Activated T-helper 2 cell treated with anti-CD3 and anti-CD28 coated beads, Interferon-gamma antibody, Interleukin-2, Interleukin-4, amounts not matched to agents 10 μg/mL and 5 μg/mL and 100 μg/mL, durations not matched to agents 14 hours and 24 hours and 36 hours (primary cell): ENCODE measurements at regions not wholly inside any gene's neighbourhood (a gene's known extent, or its start where the extent isn't known, plus 50 kb on each side); places are given as distances from the start of the nearest gene placed in this dataset.

ENCODE experiments used
- DNase-seq: peaks from one replicate; pipeline ENCODE4 v3.0.0; 2021; ENCODE audit warnings: low spot score
- H3K27ac Mint-ChIP-seq: one replicate; pipeline ENCODE4 v1.8.0; 2021; ENCODE audit warnings: mixed read lengths
- H3K27me3 Mint-ChIP-seq: one replicate; pipeline ENCODE4 v1.8.0; 2021; ENCODE audit warnings: low read depth, mixed read lengths
- H3K36me3 Mint-ChIP-seq: one replicate; pipeline ENCODE4 v1.8.0; 2021; ENCODE audit warnings: low read depth, mixed read lengths
- H3K4me1 Mint-ChIP-seq: one replicate; pipeline ENCODE4 v1.8.0; 2021; ENCODE audit warnings: low read depth, mixed read lengths
- H3K4me3 Mint-ChIP-seq: one replicate; pipeline ENCODE4 v1.8.0; 2021; ENCODE audit warnings: low read depth, mild to moderate bottlenecking, moderate library complexity, mixed read lengths
- H3K9me3 Mint-ChIP-seq: one replicate; pipeline ENCODE4 v1.8.0; 2021; ENCODE audit warnings: mixed read lengths
- intact Hi-C: fragments of 100-400 bp; cut with micrococcal nuclease; formaldehyde crosslinking; loops from one replicate; pipeline ENCODE4 v1.15.1; 2023

DNA sequence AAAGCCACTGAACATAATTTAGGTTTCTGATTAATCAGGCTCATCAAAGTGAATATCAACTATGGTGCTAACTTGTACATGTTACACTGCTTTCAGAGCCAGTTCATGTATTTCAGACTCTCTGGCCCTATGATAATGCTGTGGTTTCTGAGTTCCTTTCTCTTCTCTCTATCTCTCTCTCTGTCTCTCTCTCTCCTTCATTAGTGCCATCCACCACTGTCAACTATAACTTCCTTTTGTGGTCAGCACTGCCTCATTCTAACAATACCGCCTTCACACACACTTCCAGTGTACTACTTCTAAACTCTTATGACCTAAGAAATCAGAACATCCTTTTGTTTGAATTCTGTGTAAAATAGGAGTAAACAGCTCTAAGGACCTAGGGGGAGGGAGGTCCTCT lies 907.1 kb downstream of the RPA4 start:
- no peak for DNase-seq
- intact Hi-C loops = no loop called here
- no peaks in the 10 kb centered on the region for H3K9me3 Mint-ChIP-seq
- no peak overlapping the region for H3K27ac Mint-ChIP-seq
- H3K4me3 Mint-ChIP-seq = no peak overlapping the region
- peaks cover 2% of the 10 kb centered on the region for H3K4me1 Mint-ChIP-seq
- H3K36me3 Mint-ChIP-seq = no peaks in the 10 kb centered on the region
- no peaks in the 10 kb centered on the region for H3K27me3 Mint-ChIP-seq

DNA sequence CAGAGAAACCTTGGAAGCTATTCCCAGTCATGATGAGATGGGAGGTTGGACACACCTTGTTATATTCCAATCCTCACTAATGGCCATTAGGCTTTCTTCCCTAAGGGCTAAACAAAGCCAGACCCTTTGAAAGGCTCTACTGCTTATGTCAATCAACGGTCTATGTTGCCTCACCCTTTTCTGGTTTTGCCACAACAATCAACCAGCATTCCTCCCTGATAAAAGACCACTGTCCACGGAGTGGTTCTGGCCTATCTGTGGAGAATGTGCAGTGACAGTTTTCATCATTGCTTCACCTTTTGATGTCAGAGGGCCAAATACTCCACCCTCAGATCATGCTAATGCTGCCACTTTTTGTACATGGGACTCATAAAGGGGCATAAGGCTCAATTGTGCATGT lies 913.4 kb downstream of the RPA4 start:
- H3K36me3 Mint-ChIP-seq = no peaks in the 10 kb centered on the region
- no peak overlapping the region for H3K4me3 Mint-ChIP-seq
- no peaks in the 10 kb centered on the region for H3K27me3 Mint-ChIP-seq
- intact Hi-C loops = no loop called here
- no peaks in the 10 kb centered on the region for H3K4me1 Mint-ChIP-seq
- H3K9me3 Mint-ChIP-seq = no peaks in the 10 kb centered on the region
- no peak for DNase-seq
- H3K27ac Mint-ChIP-seq = no peak overlapping the region

DNA sequence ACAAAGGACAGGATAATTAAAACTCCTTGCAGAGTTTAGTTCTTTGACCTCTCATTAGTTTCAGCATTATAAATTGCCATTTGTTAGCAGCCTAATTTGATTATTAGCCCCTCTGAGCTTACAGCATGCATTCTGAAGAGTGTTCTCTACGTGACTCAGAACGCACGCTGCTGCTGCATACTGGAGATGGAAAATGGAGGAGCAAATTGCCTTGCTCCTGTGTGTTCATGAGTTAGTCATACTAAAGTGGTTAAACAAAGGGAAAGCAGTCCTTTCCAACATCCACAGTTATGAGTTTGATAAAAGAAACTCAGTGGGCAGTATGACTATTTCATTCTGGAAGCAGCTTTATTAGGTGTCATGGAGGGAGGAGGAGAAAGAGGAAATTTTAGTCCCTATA lies 922.5 kb downstream of the RPA4 start:
- Mint-ChIP-seq H3K27me3 (no peaks in the 10 kb centered on the region), H3K36me3 (no peaks in the 10 kb centered on the region), H3K9me3 (no peaks in the 10 kb centered on the region), H3K4me1 (no peaks in the 10 kb centered on the region), H3K27ac (no peak overlapping the region), H3K4me3 (no peak overlapping the region)
- DNase-seq = no peak
- intact Hi-C loops = no loop called here

DNA sequence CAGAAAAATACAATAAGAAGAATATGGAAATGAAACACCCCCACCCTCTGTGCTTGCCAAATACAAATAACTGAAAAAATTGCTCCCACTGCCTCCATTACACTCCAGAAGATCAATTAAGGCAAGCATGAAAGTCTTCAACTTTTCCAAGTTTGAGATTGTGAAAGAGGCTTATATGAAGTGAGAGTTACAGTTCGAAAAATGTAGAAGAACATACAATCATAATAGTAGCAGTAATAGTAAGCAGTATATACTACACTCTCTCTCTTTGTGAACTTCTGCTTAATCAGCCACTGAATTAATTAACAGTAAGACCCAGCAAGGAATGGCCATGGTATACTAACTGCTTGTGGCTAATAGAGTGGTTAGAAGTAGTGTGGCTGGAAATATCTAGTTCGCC lies 923.2 kb downstream of the RPA4 start:
- Mint-ChIP-seq H3K4me3 (no peak overlapping the region), H3K4me1 (no peaks in the 10 kb centered on the region), H3K27ac (no peak overlapping the region), H3K27me3 (no peaks in the 10 kb centered on the region), H3K9me3 (no peaks in the 10 kb centered on the region), H3K36me3 (no peaks in the 10 kb centered on the region)
- no peak for DNase-seq
- intact Hi-C loops = no loop called here

DNA sequence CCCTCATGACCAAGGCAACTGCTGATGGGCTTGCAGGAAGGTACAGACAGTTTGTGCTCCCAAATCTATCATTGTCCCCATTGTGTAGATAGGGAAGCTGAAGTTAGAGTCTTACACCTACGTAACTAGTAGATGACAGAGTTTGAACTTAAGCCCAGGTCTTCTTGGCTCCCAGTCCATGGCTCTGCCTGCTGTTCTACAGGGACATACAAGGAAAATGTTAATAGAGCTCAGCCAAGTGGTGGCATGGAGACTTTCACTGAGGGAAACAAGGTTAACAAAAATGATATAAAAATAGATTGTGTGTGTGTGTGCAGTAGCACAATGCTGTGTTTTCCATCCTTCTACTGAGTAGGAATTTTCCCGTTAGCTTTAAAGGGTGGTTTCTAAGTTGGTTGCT lies 936.5 kb downstream of the RPA4 start:
- H3K27ac Mint-ChIP-seq = no peak overlapping the region
- no peaks in the 10 kb centered on the region for H3K9me3 Mint-ChIP-seq
- intact Hi-C loops = no loop called here

DNA sequence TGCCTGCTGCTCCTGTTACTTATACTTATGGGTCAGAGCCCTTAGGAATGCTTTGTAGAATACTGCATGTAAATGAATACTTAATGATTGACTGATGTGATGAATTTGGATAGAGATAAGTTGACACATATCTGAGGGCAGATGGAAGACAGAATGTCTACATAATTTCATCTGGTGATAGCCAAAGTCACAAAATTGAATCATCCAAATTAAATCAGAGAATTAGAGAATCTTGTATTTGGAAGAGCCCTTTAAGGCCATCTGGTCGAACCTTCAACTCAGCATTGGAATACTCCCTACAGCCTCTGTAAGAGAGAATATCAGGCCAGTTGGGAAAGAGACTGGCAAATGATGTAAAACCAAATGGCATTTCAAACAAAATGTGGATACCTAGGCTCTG lies 944.8 kb downstream of the RPA4 start:
- H3K27ac Mint-ChIP-seq = no peak overlapping the region
- no peak for DNase-seq
- H3K4me1 Mint-ChIP-seq = no peaks in the 10 kb centered on the region
- intact Hi-C loops = no loop called here
- H3K9me3 Mint-ChIP-seq = no peaks in the 10 kb centered on the region
- no peaks in the 10 kb centered on the region for H3K36me3 Mint-ChIP-seq
- H3K27me3 Mint-ChIP-seq = no peaks in the 10 kb centered on the region
- H3K4me3 Mint-ChIP-seq = no peak overlapping the region

More for the DNA sequence above, 936.5 kb downstream of the RPA4 start:
- H3K4me3 Mint-ChIP-seq = no peak overlapping the region
- no peaks in the 10 kb centered on the region for H3K36me3 Mint-ChIP-seq
- no peak for DNase-seq
- H3K27me3 Mint-ChIP-seq = no peaks in the 10 kb centered on the region
- H3K4me1 Mint-ChIP-seq = no peaks in the 10 kb centered on the region

DNA sequence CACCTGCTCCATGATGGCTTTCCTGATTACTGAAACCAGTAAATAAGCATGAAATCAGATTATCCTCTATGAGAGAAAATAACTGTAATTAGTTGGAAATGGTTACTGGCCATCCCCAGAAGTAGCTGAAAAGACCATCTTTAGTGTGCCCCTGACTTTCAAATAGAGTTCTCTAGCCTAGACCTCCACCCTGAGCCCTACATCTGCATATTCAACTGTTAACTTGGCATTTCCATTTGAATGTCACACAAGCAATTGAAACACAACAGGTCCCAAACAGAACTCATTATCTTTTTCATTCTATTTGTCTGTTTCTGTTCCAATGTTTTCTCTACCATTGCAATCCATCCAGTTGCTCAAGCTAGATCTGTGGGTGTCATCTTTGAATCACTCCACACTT lies 952.3 kb downstream of the RPA4 start:
- intact Hi-C loops = no loop called here
- no peak overlapping the region for H3K27ac Mint-ChIP-seq
- H3K4me1 Mint-ChIP-seq = no peaks in the 10 kb centered on the region
- H3K4me3 Mint-ChIP-seq = no peak overlapping the region
- no peaks in the 10 kb centered on the region for H3K9me3 Mint-ChIP-seq
- no peaks in the 10 kb centered on the region for H3K27me3 Mint-ChIP-seq
- no peaks in the 10 kb centered on the region for H3K36me3 Mint-ChIP-seq
- DNase-seq = no peak

DNA sequence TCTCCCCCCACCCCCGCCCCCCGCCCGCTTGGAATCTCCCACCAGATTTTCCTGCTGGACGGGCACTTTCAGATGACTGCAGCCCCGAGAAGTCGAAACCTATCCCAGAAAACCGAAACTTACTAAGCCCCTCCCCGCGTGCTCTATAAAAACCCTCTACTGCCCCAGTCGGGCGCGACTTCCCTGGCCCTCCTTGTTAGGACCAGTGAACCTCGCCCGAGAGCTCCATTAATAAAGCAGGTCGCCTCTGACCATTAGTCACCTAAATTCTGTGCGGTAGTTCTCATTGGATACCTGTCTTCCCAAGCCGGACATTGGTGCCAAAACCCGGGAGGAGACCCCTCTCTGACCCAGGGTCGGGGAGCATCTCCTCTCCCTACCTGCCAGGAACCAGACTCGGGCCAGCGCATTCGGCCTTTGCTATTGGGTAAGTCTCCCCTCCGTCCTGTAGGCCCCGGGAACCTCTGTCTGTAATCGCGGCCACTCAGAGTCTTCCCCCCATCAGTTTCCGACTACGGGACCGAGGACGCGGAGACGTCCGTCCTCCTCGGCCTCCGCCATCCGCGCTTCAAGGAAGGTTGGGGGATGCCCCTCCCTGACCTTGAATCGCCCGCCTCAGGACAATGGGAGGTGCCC lies 958.0 kb downstream of the RPA4 start:
- intact Hi-C loops = no loop called here
- DNase-seq = no peak
- H3K27ac Mint-ChIP-seq = no peak overlapping the region
- no peaks in the 10 kb centered on the region for H3K4me1 Mint-ChIP-seq
- H3K9me3 Mint-ChIP-seq = peaks cover 31% of the 10 kb centered on the region
- no peaks in the 10 kb centered on the region for H3K36me3 Mint-ChIP-seq
- H3K27me3 Mint-ChIP-seq = no peaks in the 10 kb centered on the region
- no peak overlapping the region for H3K4me3 Mint-ChIP-seq

DNA sequence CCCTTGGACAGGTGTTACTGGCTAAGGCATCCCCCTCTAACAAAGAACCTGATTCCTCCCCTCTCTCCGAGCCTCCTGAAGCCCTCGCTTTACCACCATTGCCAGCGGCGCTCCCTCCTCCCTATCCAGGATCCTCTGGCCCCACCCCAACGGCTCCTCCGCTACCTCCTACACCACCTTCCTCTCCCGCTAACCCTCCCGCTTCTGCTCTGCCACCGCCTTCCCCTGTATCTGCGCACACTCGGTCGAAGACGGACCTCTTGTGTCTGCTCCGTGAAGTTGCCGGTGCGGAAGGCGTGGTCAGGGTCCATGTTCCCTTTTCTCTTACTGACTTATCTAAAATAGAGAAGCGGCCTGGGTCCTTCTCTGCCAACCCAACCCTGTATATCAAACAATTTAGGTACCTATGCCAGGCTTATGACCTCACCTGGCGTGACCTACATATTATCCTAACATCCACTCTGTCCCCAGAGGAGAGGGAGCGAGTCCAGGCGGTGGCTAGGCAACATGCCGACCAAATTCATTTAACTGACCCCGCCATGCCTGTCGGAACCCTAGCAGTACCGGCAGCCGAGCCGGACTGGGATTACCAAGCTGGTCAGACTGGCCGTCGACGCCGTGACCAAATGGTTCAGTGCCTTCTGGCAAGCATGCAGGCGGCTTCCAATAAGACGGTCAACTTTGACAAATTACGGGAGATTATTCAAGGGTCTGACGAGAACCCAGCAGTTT lies 958.9 kb downstream of the RPA4 start:
- Mint-ChIP-seq H3K4me3 (no peak overlapping the region), H3K36me3 (no peaks in the 10 kb centered on the region), H3K4me1 (no peaks in the 10 kb centered on the region), H3K27me3 (no peaks in the 10 kb centered on the region), H3K27ac (no peak overlapping the region), H3K9me3 (peaks cover 31% of the 10 kb centered on the region)
- intact Hi-C loops = no loop called here
- no peak for DNase-seq

DNA sequence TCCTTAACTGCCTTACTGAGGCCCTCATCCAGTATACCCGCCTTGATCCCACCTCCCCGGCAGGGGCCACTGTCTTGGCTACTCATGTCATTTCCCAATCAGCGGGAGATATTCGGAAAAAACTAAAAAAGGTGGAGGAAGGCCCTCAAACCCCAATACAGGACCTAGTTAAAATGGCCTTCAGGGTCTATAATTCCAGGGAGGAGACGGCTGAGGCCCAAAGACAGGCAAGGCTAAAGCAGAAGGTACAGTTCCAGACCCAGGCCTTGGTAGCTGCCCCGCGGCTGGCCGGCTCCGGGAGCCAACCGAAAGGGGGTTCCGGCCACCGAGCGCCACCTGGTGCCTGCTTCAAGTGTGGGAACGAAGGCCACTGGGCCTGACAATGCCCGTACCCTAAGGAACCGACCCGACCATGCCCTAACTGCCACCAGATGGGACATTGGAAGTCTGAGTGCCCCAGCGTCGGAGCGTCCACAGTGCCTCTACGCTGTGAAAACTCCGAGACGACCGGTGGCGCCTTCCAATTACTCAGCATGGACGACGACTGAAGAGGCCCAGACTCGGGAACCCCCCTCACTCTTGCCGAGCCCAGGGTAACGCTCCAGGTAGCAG lies 959.6 kb downstream of the RPA4 start:
- Mint-ChIP-seq H3K4me1 (no peaks in the 10 kb centered on the region), H3K9me3 (peaks cover 36% of the 10 kb centered on the region), H3K27me3 (no peaks in the 10 kb centered on the region), H3K4me3 (no peak overlapping the region), H3K36me3 (no peaks in the 10 kb centered on the region), H3K27ac (no peak overlapping the region)
- intact Hi-C loops = no loop called here
- no peak for DNase-seq

DNA sequence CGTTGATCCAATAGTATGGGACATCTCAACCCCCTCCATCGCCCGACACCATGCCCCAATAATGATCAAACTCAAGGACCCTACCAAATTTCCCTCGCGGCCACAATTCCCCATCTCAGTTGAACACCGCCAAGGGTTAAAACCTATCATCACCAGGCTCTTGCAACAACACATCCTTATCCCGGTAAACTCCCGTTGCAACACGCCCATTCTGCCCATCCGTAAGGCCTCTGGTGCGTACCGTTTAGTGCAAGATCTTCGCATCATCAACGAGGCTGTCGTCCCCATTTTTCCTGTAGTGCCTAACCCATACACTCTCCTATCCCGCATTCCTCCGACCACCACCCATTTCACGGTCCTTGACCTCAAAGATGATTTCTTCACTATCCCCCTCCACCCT lies 960.5 kb downstream of the RPA4 start:
- Mint-ChIP-seq H3K27me3 (no peaks in the 10 kb centered on the region), H3K9me3 (peaks cover 44% of the 10 kb centered on the region), H3K27ac (no peak overlapping the region), H3K4me3 (no peak overlapping the region), H3K36me3 (no peaks in the 10 kb centered on the region), H3K4me1 (no peaks in the 10 kb centered on the region)
- DNase-seq = no peak
- intact Hi-C loops = no loop called here

DNA sequence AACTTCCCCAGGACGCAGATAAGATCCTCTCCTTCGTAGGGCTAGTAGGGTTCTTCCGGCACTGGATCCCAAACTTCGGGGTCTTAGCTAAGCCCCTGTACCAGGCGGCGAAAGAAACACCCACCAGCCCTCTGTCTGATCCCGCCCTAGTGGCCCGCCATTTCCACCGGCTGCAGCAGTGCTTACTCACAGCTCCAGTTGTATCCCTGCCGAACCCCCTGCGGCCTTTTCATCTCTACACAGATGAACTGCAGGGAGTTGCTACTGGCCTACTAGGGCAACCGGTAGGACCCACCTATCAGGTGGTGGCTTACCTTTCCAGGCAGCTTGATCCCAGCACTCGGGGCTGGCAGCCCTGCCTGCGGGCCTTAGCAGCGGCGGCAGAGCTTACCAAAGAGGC lies 961.2 kb downstream of the RPA4 start:
- intact Hi-C loops = no loop called here
- no peak overlapping the region for H3K27ac Mint-ChIP-seq
- DNase-seq = no peak
- H3K27me3 Mint-ChIP-seq = no peaks in the 10 kb centered on the region
- no peaks in the 10 kb centered on the region for H3K4me1 Mint-ChIP-seq
- no peaks in the 10 kb centered on the region for H3K36me3 Mint-ChIP-seq
- H3K9me3 Mint-ChIP-seq = peaks cover 47% of the 10 kb centered on the region
- H3K4me3 Mint-ChIP-seq = no peak overlapping the region

DNA sequence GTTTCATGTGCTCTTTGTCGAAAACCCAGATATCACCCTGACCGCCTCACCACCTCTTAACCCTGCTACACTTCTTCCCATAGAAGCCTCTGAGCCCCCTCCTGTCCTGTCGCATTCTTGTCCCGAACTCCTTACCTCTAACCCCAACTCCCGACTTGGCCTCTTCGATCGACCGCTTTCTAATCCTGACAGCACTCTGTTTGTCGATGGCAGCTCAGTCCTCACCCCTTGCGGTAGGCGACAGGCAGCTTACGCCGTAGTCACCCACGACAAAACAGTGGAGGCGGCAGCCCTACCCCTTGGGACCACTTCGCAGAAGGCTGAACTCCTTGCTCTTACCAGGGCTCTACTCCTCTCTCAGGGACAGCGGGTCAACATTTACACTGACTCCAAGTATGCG lies 961.7 kb downstream of the RPA4 start:
- H3K27ac Mint-ChIP-seq = no peak overlapping the region
- no peak overlapping the region for H3K4me3 Mint-ChIP-seq
- no peaks in the 10 kb centered on the region for H3K36me3 Mint-ChIP-seq
- no peaks in the 10 kb centered on the region for H3K4me1 Mint-ChIP-seq
- H3K9me3 Mint-ChIP-seq = peaks cover 47% of the 10 kb centered on the region
- intact Hi-C loops = no loop called here
- H3K27me3 Mint-ChIP-seq = no peaks in the 10 kb centered on the region
- no peak for DNase-seq
